CD4-positive, alpha-beta T cell (primary cell): ENCODE measurements at regions not wholly inside any gene's neighbourhood (a gene's known extent, or its start where the extent isn't known, plus 50 kb on each side); places are given as distances from the start of the nearest gene placed in this dataset.

Experiments
- ATAC-seq: fragments of 200-7000 bp; cut with Tn5 transposase; one replicate; pipeline ENCODE4 v1.10.0; 2022; ENCODE audit warnings: mild to moderate bottlenecking; ENCODE audit not compliant: poor library complexity
- CTCF ChIA-PET: fragments of 350-600 bp; sonication (Branson Sonifier 250); formaldehyde crosslinking; loops from one replicate; lab custom pipeline; 2021; ENCODE audit warnings: antibody characterized with exemption, inconsistent platforms; lab: Charles Lee
- POLR2A ChIA-PET: fragments of 350-600 bp; sonication (Branson Sonifier 250); formaldehyde crosslinking; loops from one replicate; lab custom pipeline; 2021; ENCODE audit warnings: antibody characterized with exemption, inconsistent platforms; lab: Charles Lee
- DNase-seq, 14 experiments: peaks; one replicate each; pipeline ENCODE4 v3.0.0-alpha.2; 2013 to 2020; ENCODE audit warnings: mixed read lengths in 2 of 14
- H3K27ac ChIP-seq, 2 donors: one replicate each; pipeline versions ENCODE4 v1.5.1 to v1.7.0; 2013; ENCODE audit warnings: low read length in 2 of 2, low read depth in 1 of 2, mild to moderate bottlenecking in 1 of 2
- H3K27me3 ChIP-seq, 2 experiments: 1 replicate in 1 of 2; 2 replicates in 1 of 2; pipeline versions ENCODE4 v1.6.1 to v1.7.0; 2013; ENCODE audit warnings: low read length in 2 of 2, control low read depth in 1 of 2, mild to moderate bottlenecking in 1 of 2, moderate library complexity in 1 of 2; ENCODE audit not compliant: insufficient read depth in 2 of 2, control insufficient read depth in 1 of 2
- H3K36me3 ChIP-seq: one replicate; pipeline ENCODE4 v1.6.1; 2013; ENCODE audit warnings: low read length, control low read depth; ENCODE audit not compliant: insufficient read depth
- H3K4me1 ChIP-seq: one replicate; pipeline ENCODE4 v1.6.1; 2013; ENCODE audit warnings: low read length, control low read depth; ENCODE audit not compliant: insufficient read depth
- H3K4me3 ChIP-seq: one replicate; pipeline ENCODE4 v1.5.1; 2013; ENCODE audit warnings: mild to moderate bottlenecking, low read length, moderate library complexity
- H3K9me3 ChIP-seq, 2 experiments: 1 replicate in 1 of 2; 2 replicates in 1 of 2; pipeline versions ENCODE4 v1.6.1 to v1.7.0; 2013; ENCODE audit warnings: low read length in 2 of 2, mild to moderate bottlenecking in 2 of 2, control low read depth in 1 of 2, moderate library complexity in 1 of 2; ENCODE audit not compliant: control insufficient read depth in 1 of 2, insufficient read depth in 1 of 2
- H3K27ac Mint-ChIP-seq: one replicate; pipeline ENCODE4 v1.8.0; 2020; ENCODE audit warnings: mixed read lengths
- H3K27me3 Mint-ChIP-seq: one replicate; pipeline ENCODE4 v1.8.0; 2021; ENCODE audit warnings: mixed read lengths
- H3K36me3 Mint-ChIP-seq: one replicate; pipeline ENCODE4 v1.8.0; 2021; ENCODE audit warnings: low read depth, mixed read lengths
- H3K4me1 Mint-ChIP-seq: one replicate; pipeline ENCODE4 v1.8.0; 2021; ENCODE audit warnings: low read depth, mixed read lengths
- H3K4me3 Mint-ChIP-seq: one replicate; pipeline ENCODE4 v1.8.0; 2020; ENCODE audit warnings: mild to moderate bottlenecking, mixed read lengths
- H3K9me3 Mint-ChIP-seq: one replicate; pipeline ENCODE4 v1.8.0; 2020; ENCODE audit warnings: mixed read lengths
- intact Hi-C, 2 experiments: fragments of 100-400 bp; cut with DNase I in 1 of 2; cut with micrococcal nuclease in 1 of 2; formaldehyde crosslinking; loops; one replicate each; pipeline versions ENCODE4 v1.15.1 to v1.9.0; 2023 to 2025; cut with DNase I, micrococcal nuclease
- TF ChIP-seq, protein P1 (sequence below): fragments of 200-600 bp; IDR thresholded peaks from one replicate; pipeline ENCODE4 v1.8.0; 2022; ENCODE audit warnings: antibody characterized with exemption, mild to moderate bottlenecking

DNA sequence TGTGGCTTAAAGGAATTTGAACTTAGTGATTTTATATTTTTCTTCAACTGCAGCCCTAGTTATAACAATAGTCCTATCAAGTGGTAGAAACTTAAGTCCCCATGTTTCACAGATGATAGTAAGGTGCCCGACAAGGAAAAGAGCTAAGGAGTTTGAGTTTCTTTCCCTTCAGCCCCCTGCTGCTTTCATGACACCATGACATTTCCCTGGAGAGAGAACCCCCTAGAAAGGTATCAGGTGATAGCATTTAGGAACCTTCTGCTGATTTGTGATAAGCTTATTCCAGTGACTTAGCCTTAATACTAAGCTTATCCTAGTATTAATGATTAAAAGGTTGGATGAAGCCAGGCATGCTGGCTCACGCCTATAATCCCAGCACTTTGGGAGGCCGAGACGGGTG lies 623.8 kb upstream of the TYRP1 start:
- Mint-ChIP-seq H3K36me3 (no peaks in the 10 kb centered on the region), H3K9me3 (peaks cover 6% of the 10 kb centered on the region), H3K4me3 (no peak overlapping the region), H3K27me3 (no peaks in the 10 kb centered on the region), H3K4me1 (no peaks in the 10 kb centered on the region), H3K27ac (no peak overlapping the region)
- no peak for DNase-seq
- ATAC-seq, result no peak
- TF ChIP-seq, protein P1, sequence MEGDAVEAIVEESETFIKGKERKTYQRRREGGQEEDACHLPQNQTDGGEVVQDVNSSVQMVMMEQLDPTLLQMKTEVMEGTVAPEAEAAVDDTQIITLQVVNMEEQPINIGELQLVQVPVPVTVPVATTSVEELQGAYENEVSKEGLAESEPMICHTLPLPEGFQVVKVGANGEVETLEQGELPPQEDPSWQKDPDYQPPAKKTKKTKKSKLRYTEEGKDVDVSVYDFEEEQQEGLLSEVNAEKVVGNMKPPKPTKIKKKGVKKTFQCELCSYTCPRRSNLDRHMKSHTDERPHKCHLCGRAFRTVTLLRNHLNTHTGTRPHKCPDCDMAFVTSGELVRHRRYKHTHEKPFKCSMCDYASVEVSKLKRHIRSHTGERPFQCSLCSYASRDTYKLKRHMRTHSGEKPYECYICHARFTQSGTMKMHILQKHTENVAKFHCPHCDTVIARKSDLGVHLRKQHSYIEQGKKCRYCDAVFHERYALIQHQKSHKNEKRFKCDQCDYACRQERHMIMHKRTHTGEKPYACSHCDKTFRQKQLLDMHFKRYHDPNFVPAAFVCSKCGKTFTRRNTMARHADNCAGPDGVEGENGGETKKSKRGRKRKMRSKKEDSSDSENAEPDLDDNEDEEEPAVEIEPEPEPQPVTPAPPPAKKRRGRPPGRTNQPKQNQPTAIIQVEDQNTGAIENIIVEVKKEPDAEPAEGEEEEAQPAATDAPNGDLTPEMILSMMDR, result no peak
- H3K36me3 ChIP-seq, result no peaks in the 10 kb centered on the region
- H3K27ac ChIP-seq, result no peak overlapping the region
- no peaks in the 10 kb centered on the region for H3K4me1 ChIP-seq
- no peaks in the 10 kb centered on the region for H3K27me3 ChIP-seq
- ChIA-PET POLR2A (no interaction called here), CTCF (no interaction called here)
- H3K9me3 ChIP-seq, result peaks cover 4% of the 10 kb centered on the region in 2 experiments
- intact Hi-C loops, result no loop called here
- no peak overlapping the region for H3K4me3 ChIP-seq

DNA sequence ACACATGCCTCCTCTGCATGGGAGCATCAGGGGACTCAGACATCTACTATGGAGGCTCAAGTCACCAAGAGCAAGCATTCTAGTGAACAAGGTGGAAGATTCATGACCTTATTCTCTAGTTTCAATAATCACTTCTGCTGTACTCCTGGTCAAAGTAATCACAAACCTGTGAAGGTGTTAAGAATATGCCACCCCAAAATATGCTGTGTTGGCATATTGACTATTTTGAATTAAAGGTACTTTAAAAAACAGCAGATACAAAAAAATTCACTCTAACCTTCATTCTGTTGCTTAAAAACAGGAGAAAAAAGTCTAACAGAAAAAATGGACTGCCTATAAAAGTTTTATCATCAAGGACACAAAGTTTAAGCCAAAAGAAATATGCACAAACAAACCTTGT lies 607.8 kb upstream of the TYRP1 start:
- TF ChIP-seq, protein P1, result no peak
- ChIA-PET CTCF (no interaction called here), POLR2A (no interaction called here)
- ATAC-seq, result no peak
- H3K4me1 Mint-ChIP-seq, result no peaks in the 10 kb centered on the region
- peaks cover 3 to 8% of the 10 kb centered on the region in 2 experiments for H3K9me3 ChIP-seq
- no peaks in the 10 kb centered on the region for H3K36me3 Mint-ChIP-seq
- H3K9me3 Mint-ChIP-seq, result peaks cover 17% of the 10 kb centered on the region
- no peak overlapping the region for H3K4me3 ChIP-seq
- no peak overlapping the region for H3K4me3 Mint-ChIP-seq
- no peaks in the 10 kb centered on the region for H3K36me3 ChIP-seq
- H3K27ac Mint-ChIP-seq, result no peak overlapping the region
- no peak overlapping the region for H3K27ac ChIP-seq
- no peaks in the 10 kb centered on the region for H3K27me3 Mint-ChIP-seq
- no peak for DNase-seq
- no peaks in the 10 kb centered on the region for H3K4me1 ChIP-seq
- intact Hi-C loops, result no loop called here
- H3K27me3 ChIP-seq, result no peaks in the 10 kb centered on the region

DNA sequence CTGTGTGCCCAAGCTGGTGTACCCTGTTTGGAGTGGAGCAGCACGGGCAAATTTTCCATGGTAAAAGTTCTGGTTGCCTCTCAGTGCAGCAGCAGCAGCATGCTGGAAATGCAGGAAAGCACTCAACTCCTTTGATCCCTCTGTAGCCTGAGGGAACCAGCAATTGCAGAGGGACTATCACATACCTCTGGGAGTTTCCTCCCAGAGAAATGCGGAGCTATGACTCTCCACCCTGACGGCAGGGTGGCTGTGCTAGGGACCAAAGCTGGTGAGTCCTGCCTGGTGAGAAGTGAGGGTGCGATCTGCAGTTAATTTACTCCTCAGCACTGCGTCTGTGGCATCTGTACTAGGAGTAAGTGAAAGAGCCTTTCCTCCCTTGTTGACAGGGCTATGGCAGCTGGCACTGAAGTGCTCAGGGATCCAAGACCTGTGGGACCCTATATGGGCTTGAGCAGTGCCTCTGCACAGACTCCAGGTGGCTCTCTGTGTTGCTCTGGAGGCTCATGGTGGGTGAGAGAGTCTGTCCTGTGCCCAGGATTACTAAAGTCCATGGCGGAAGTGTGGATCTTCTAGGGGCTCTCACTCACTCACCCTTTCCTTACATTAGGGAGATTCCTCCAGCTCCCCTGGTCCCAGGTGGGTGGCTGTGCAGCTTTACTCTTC lies 601.2 kb upstream of the TYRP1 start:
- CTCF ChIA-PET, result no interaction called here
- H3K27ac Mint-ChIP-seq, result no peak overlapping the region
- H3K36me3 Mint-ChIP-seq, result no peaks in the 10 kb centered on the region
- POLR2A ChIA-PET, result no interaction called here
- Histone ChIP-seq H3K9me3 (peaks cover 25 to 27% of the 10 kb centered on the region in 2 experiments), H3K27ac (no peak overlapping the region), H3K4me1 (no peaks in the 10 kb centered on the region), H3K27me3 (no peaks in the 10 kb centered on the region), H3K36me3 (no peaks in the 10 kb centered on the region), H3K4me3 (no peak overlapping the region)
- no peaks in the 10 kb centered on the region for H3K27me3 Mint-ChIP-seq
- TF ChIP-seq, protein P1, result no peak
- DNase-seq, result no peak
- intact Hi-C loops, result no loop called here
- peaks cover 11% of the 10 kb centered on the region for H3K9me3 Mint-ChIP-seq
- no peak for ATAC-seq
- no peaks in the 10 kb centered on the region for H3K4me1 Mint-ChIP-seq
- H3K4me3 Mint-ChIP-seq, result no peak overlapping the region
